GM23338 (cell line): ENCODE measurements at regions not wholly inside any gene's neighbourhood (a gene's known extent, or its start where the extent isn't known, plus 50 kb on each side); places are given as distances from the start of the nearest gene placed in this dataset.

Experiments used
- ATAC-seq: fragments of 200-7000 bp; cut with Tn5 transposase; 3 replicates; pipeline ENCODE4 v1.9.1; 2020
- DNase-seq: peaks from one replicate; pipeline ENCODE4 v3.0.0-alpha.2; 2015; ENCODE audit warnings: low spot score
- H2AFZ ChIP-seq: fragments of 200-600 bp; sonication (generic); 2 replicates; pipeline ENCODE4 v1.8.0; 2016; ENCODE audit warnings: antibody characterized with exemption, mild to moderate bottlenecking, moderate library complexity
- H3F3A ChIP-seq: fragments of 200-600 bp; sonication (generic); replicated peaks from 2 replicates; pipeline ENCODE4 v1.8.0; 2017; ENCODE audit warnings: antibody characterized with exemption, mixed run types, low read depth
- H3K27ac ChIP-seq: fragments of 200-600 bp; sonication (generic); 2 replicates; pipeline ENCODE4 v1.6.1; 2016; ENCODE audit warnings: low read depth
- H3K27me3 ChIP-seq: fragments of 200-600 bp; sonication (generic); 2 replicates; pipeline ENCODE4 v1.8.0; 2016; ENCODE audit warnings: mild to moderate bottlenecking, mixed run types, moderate library complexity; ENCODE audit not compliant: insufficient read depth
- H3K36me3 ChIP-seq: fragments of 200-600 bp; sonication (generic); 2 replicates; pipeline ENCODE4 v1.8.0; 2016; ENCODE audit warnings: mild to moderate bottlenecking; ENCODE audit not compliant: insufficient read depth
- H3K4me1 ChIP-seq: fragments of 200-600 bp; sonication (generic); 2 replicates; pipeline ENCODE4 v1.8.0; 2016; ENCODE audit warnings: mild to moderate bottlenecking, moderate library complexity; ENCODE audit not compliant: insufficient read depth
- H3K4me2 ChIP-seq: fragments of 200-600 bp; sonication (generic); 2 replicates; pipeline ENCODE4 v1.7.1; 2017; ENCODE audit warnings: mixed run types
- H3K4me3 ChIP-seq: fragments of 200-600 bp; sonication (generic); 2 replicates; pipeline ENCODE4 v1.6.1; 2016; ENCODE audit warnings: mixed run types
- H3K79me2 ChIP-seq: fragments of 200-600 bp; sonication (generic); replicated peaks from 2 replicates; pipeline ENCODE4 v1.8.0; 2017; ENCODE audit warnings: mild to moderate bottlenecking; ENCODE audit not compliant: insufficient read depth
- H3K9me2 ChIP-seq: fragments of 200-600 bp; sonication (generic); 2 replicates; pipeline ENCODE4 v1.8.0; 2017; ENCODE audit not compliant: insufficient read depth
- H4K20me1 ChIP-seq: fragments of 200-600 bp; sonication (generic); replicated peaks from 2 replicates; pipeline ENCODE4 v1.8.0; 2017; ENCODE audit warnings: mild to moderate bottlenecking; ENCODE audit not compliant: insufficient read depth
- H3K27ac Mint-ChIP-seq: 2 replicates; pipeline ENCODE4 v1.8.0; 2020; ENCODE audit warnings: inconsistent platforms, mild to moderate bottlenecking, moderate library complexity, mixed read lengths
- H3K27me3 Mint-ChIP-seq: 3 replicates; pipeline ENCODE4 v1.8.0; 2022; ENCODE audit warnings: low read depth, mild to moderate bottlenecking, moderate library complexity, mixed read lengths, inconsistent platforms; ENCODE audit not compliant: insufficient read depth, poor library complexity
- H3K36me3 Mint-ChIP-seq: 3 replicates; pipeline ENCODE4 v1.8.0; 2021; ENCODE audit warnings: low read depth, mild to moderate bottlenecking, inconsistent platforms, moderate library complexity, mixed read lengths
- H3K4me1 Mint-ChIP-seq: 3 replicates; pipeline ENCODE4 v1.8.0; 2020; ENCODE audit warnings: mild to moderate bottlenecking, inconsistent platforms, mixed read lengths
- H3K4me3 Mint-ChIP-seq: 3 replicates; pipeline ENCODE4 v1.8.0; 2021; ENCODE audit warnings: moderate library complexity, mild to moderate bottlenecking, inconsistent platforms, mixed read lengths
- H3K9me3 Mint-ChIP-seq: 3 replicates; pipeline ENCODE4 v1.8.0; 2020; ENCODE audit warnings: moderate library complexity, mild to moderate bottlenecking, inconsistent platforms, mixed read lengths
- CREB1 ChIP-seq: fragments of 250-450 bp; sonication (Bioruptor Pico); IDR thresholded peaks from 2 replicates; pipeline ENCODE4 v1.5.0; 2020; ENCODE audit warnings: low read depth, mild to moderate bottlenecking, moderate library complexity
- EZH2 ChIP-seq: fragments of 200-600 bp; sonication (generic); IDR thresholded peaks from one replicate; pipeline ENCODE4 v1.8.0; 2017; ENCODE audit warnings: antibody characterized with exemption, mild to moderate bottlenecking, low read depth; ENCODE audit not compliant: unreplicated experiment
- REST ChIP-seq: IDR thresholded peaks from one replicate; pipeline ENCODE4 v1.6.1; 2018; ENCODE audit warnings: antibody characterized with exemption; ENCODE audit not compliant: unreplicated experiment
- ZNF114 ChIP-seq: fragments of 250-450 bp; sonication (Bioruptor Pico); IDR thresholded peaks from 2 replicates; pipeline ENCODE4 v1.5.0; 2020; ENCODE audit warnings: mild to moderate bottlenecking, moderate library complexity
- TF ChIP-seq, protein P1 (sequence below), 2 experiments: fragments of 200-600 bp in 1 of 2; sonication (generic) in 1 of 2; conservative IDR thresholded peaks; 2 replicates each; pipeline versions ENCODE4 v1.5.1 to v1.6.1; 2016 to 2017; ENCODE audit warnings: antibody characterized with exemption in 2 of 2, low read depth in 2 of 2, mild to moderate bottlenecking in 2 of 2, moderate library complexity in 1 of 2

DNA sequence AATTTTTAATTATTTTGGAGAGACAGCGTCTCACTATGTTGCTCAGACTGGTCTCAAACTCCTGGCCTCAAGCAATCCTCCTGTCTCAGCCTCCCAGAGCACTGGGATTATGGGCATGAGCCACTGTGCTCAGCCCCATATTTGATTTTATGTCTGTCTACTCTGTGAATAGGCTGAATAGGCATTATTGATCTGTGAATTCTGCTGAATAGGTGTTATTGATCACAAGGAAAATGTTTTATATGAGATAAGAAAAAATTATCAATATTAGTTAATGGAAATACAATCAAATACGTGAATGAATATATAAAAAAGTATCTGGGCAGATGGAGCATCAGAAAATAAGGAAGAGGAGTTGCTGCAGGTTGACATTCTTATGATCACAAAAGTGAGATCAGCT is 483.4 kb upstream of the LARGE1 start:
- Histone ChIP-seq H3K27me3 (no peaks in the 10 kb centered on the region), H3K27ac (no peak overlapping the region), H3K4me3 (no peak overlapping the region), H3K4me1 (no peaks in the 10 kb centered on the region), H3K4me2 (no peak overlapping the region), H3K36me3 (no peaks in the 10 kb centered on the region), H3K79me2 (no peaks in the 10 kb centered on the region), H4K20me1 (no peaks in the 10 kb centered on the region), H2AFZ (no peak overlapping the region), H3K9me2 (no peaks in the 10 kb centered on the region), H3F3A (no peaks in the 10 kb centered on the region)
- H3K27me3 Mint-ChIP-seq: no peaks in the 10 kb centered on the region
- DNase-seq (no peak), ATAC-seq (no peak)
- TF ChIP-seq EZH2: no peak
- no peak for TF ChIP-seq CREB1 (CRISPR knock-in tag)
- H3K4me1 Mint-ChIP-seq: no peaks in the 10 kb centered on the region
- H3K9me3 Mint-ChIP-seq: peaks cover 58% of the 10 kb centered on the region
- no peak overlapping the region for H3K4me3 Mint-ChIP-seq
- no peaks in the 10 kb centered on the region for H3K36me3 Mint-ChIP-seq
- no peak overlapping the region for H3K27ac Mint-ChIP-seq

DNA sequence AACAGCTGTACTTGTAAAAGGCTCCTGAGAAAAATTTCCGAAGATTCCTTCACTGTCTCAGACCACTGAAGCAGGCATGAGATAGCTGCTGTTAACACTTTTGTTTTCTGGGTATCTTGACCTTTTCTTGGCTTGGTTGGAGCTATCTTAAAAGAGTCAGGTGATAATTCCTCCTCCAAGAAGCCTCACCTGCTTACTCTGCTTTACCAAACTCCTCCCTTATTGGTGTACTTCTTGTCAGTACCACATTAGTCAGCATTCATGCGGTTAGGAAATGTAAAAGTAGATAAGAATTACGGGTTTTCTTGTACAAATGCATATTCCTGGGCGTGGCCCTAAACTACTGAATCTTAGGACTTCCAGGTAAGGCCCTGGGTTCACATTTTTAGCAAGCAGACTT is 489.8 kb upstream of the LARGE1 start:
- DNase-seq (no peak), ATAC-seq (no peak)
- no peak overlapping the region for H2AFZ ChIP-seq
- no peaks in the 10 kb centered on the region for H3K4me1 Mint-ChIP-seq
- H3K4me1 ChIP-seq: no peaks in the 10 kb centered on the region
- no peaks in the 10 kb centered on the region for H3K79me2 ChIP-seq
- peaks cover 31% of the 10 kb centered on the region for H3K9me3 Mint-ChIP-seq
- no peaks in the 10 kb centered on the region for H3K27me3 Mint-ChIP-seq
- no peaks in the 10 kb centered on the region for H3F3A ChIP-seq
- TF ChIP-seq, protein P1, sequence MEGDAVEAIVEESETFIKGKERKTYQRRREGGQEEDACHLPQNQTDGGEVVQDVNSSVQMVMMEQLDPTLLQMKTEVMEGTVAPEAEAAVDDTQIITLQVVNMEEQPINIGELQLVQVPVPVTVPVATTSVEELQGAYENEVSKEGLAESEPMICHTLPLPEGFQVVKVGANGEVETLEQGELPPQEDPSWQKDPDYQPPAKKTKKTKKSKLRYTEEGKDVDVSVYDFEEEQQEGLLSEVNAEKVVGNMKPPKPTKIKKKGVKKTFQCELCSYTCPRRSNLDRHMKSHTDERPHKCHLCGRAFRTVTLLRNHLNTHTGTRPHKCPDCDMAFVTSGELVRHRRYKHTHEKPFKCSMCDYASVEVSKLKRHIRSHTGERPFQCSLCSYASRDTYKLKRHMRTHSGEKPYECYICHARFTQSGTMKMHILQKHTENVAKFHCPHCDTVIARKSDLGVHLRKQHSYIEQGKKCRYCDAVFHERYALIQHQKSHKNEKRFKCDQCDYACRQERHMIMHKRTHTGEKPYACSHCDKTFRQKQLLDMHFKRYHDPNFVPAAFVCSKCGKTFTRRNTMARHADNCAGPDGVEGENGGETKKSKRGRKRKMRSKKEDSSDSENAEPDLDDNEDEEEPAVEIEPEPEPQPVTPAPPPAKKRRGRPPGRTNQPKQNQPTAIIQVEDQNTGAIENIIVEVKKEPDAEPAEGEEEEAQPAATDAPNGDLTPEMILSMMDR (conservative IDR thresholded peaks at IDR 0.05; ENCODE audit: low read depth in 2 of 2): no peak
- TF ChIP-seq ZNF114 (CRISPR knock-in tag) (no peak), REST (no peak)
- no peak overlapping the region for H3K4me3 Mint-ChIP-seq
- H3K9me2 ChIP-seq: no peaks in the 10 kb centered on the region
- H3K36me3 ChIP-seq: no peaks in the 10 kb centered on the region
- no peak overlapping the region for H3K27ac ChIP-seq
- no peaks in the 10 kb centered on the region; the same call in 2 of the 3 replicates for H3K36me3 Mint-ChIP-seq
- H4K20me1 ChIP-seq: no peaks in the 10 kb centered on the region
- H3K4me2 ChIP-seq: no peak overlapping the region
- H3K27me3 ChIP-seq: no peaks in the 10 kb centered on the region
- H3K4me3 ChIP-seq: no peak overlapping the region
- H3K27ac Mint-ChIP-seq: no peak overlapping the region
